WTC11 (cell line): ENCODE measurements at regions not wholly inside any gene's neighbourhood (a gene's known extent, or its start where the extent isn't known, plus 50 kb on each side); places are given as distances from the start of the nearest gene placed in this dataset.
A peak's percentile ranks its signal among the peaks of the same experiment; 100 is the strongest.

ENCODE experiments used
- ATAC-seq: fragments of 200-7000 bp; cut with Tn5 transposase; 2 replicates; pipeline ENCODE4 v1.10.0; 2021; ENCODE audit warnings: mild to moderate bottlenecking, moderate library complexity
- CTCF ChIA-PET: fragments of 300-600 bp; sonication (Branson Sonifier 250); formaldehyde crosslinking; loops from one replicate; lab custom pipeline; 2021; ENCODE audit warnings: antibody characterized with exemption; lab: Charles Lee
- POLR2A ChIA-PET: fragments of 350-600 bp; sonication (Branson Sonifier 250); formaldehyde crosslinking; loops from one replicate; lab custom pipeline; 2021; ENCODE audit warnings: antibody characterized with exemption; lab: Charles Lee
- DNase-seq: peaks from one replicate; pipeline ENCODE4 v3.0.0; 2021; ENCODE audit warnings: low spot score
- H3K27ac Mint-ChIP-seq: 2 replicates; pipeline ENCODE4 v1.8.0; 2021; ENCODE audit warnings: mixed read lengths
- H3K27me3 Mint-ChIP-seq: 2 replicates; pipeline ENCODE4 v1.8.0; 2021; ENCODE audit warnings: low read depth, mild to moderate bottlenecking, moderate library complexity, mixed read lengths
- H3K36me3 Mint-ChIP-seq: 2 replicates; pipeline ENCODE4 v1.8.0; 2021; ENCODE audit warnings: mixed read lengths
- H3K4me1 Mint-ChIP-seq: 2 replicates; pipeline ENCODE4 v1.8.0; 2022; ENCODE audit warnings: mixed read lengths
- H3K4me3 Mint-ChIP-seq: 2 replicates; pipeline ENCODE4 v1.8.0; 2021; ENCODE audit warnings: mild to moderate bottlenecking, moderate library complexity, mixed read lengths
- H3K9me3 Mint-ChIP-seq: 2 replicates; pipeline ENCODE4 v1.8.0; 2021; ENCODE audit warnings: mixed read lengths
- AR ChIP-seq: fragments of 250-450 bp; sonication (Bioruptor Pico); IDR thresholded peaks from 2 replicates; pipeline ENCODE4 v1.9.0; 2021; ENCODE audit warnings: mild to moderate bottlenecking
- CREB1 ChIP-seq: sonication (generic); formaldehyde crosslinking; IDR thresholded peaks from 2 replicates; pipeline ENCODE4 v1.8.0; 2023; ENCODE audit warnings: mild to moderate bottlenecking, missing genetic modification reagents
- FOXK1 ChIP-seq: sonication (generic); formaldehyde crosslinking; IDR thresholded peaks from 2 replicates; pipeline ENCODE4 v1.8.0; 2022; ENCODE audit warnings: mild to moderate bottlenecking, moderate library complexity, missing genetic modification reagents
- GABPB1 ChIP-seq: sonication (generic); formaldehyde crosslinking; IDR thresholded peaks from 2 replicates; pipeline ENCODE4 v1.8.1; 2023; ENCODE audit warnings: mild to moderate bottlenecking, missing genetic modification reagents
- HMGA2 ChIP-seq: fragments of 250-450 bp; sonication (Bioruptor Pico); IDR thresholded peaks from 2 replicates; pipeline ENCODE4 v1.4.0; 2021; ENCODE audit warnings: mild to moderate bottlenecking, moderate library complexity
- MYBL2 ChIP-seq: sonication (generic); formaldehyde crosslinking; IDR thresholded peaks from 2 replicates; pipeline ENCODE4 v1.8.1; 2023; ENCODE audit warnings: mild to moderate bottlenecking, moderate library complexity, missing genetic modification reagents
- NR1H2 ChIP-seq: sonication (generic); formaldehyde crosslinking; IDR thresholded peaks from 2 replicates; pipeline ENCODE4 v1.9.0; 2021; ENCODE audit warnings: mild to moderate bottlenecking, moderate library complexity, missing genetic modification reagents
- PRDM15 ChIP-seq: sonication (generic); formaldehyde crosslinking; IDR thresholded peaks from 2 replicates; pipeline ENCODE4 v1.8.0; 2022; ENCODE audit warnings: missing genetic modification reagents
- SOX15 ChIP-seq: fragments of 250-450 bp; sonication (Bioruptor Pico); IDR thresholded peaks from 2 replicates; pipeline ENCODE4 v1.9.0; 2021; ENCODE audit warnings: mild to moderate bottlenecking
- TP53 ChIP-seq: sonication (generic); formaldehyde crosslinking; IDR thresholded peaks from 2 replicates; pipeline ENCODE4 v1.8.1; 2023; ENCODE audit warnings: mild to moderate bottlenecking, missing genetic modification reagents
- ZNF121 ChIP-seq: sonication (generic); formaldehyde crosslinking; IDR thresholded peaks from 2 replicates; pipeline ENCODE4 v1.8.0; 2023; ENCODE audit warnings: missing genetic modification reagents
- ZNF671 ChIP-seq: fragments of 250-450 bp; sonication (Bioruptor Pico); IDR thresholded peaks from 2 replicates; pipeline ENCODE4 v1.8.0; 2021; ENCODE audit warnings: mild to moderate bottlenecking
- ZSCAN18 ChIP-seq: fragments of 250-450 bp; sonication (Bioruptor Pico); IDR thresholded peaks from 2 replicates; pipeline ENCODE4 v2.1.2; 2022; ENCODE audit warnings: mild to moderate bottlenecking, moderate library complexity
- TF ChIP-seq, protein P1 (sequence below): sonication (generic); formaldehyde crosslinking; IDR thresholded peaks from 2 replicates; pipeline ENCODE4 v1.8.1; 2023; ENCODE audit warnings: mild to moderate bottlenecking, missing genetic modification reagents, moderate library complexity
- TF ChIP-seq, protein P2 (sequence below): fragments of 250-450 bp; sonication (Bioruptor Pico); IDR thresholded peaks from 2 replicates; pipeline ENCODE4 v1.9.0; 2021; ENCODE audit warnings: moderate library complexity, mild to moderate bottlenecking, inconsistent platforms, borderline replicate concordance
- TF ChIP-seq, protein P3 (sequence below): sonication (generic); formaldehyde crosslinking; IDR thresholded peaks from 2 replicates; pipeline ENCODE4 v1.8.1; 2022; ENCODE audit warnings: missing genetic modification reagents, borderline replicate concordance

- ChIA-PET CTCF (interaction anchor here (0.8 kb wide), 1 partner anchor 17 kb away, joined by 3 read pairs; no protein-coding TSS in a partner anchor), POLR2A (interaction anchor here (0.5 kb wide), 1 partner anchor 22 kb away, joined by 5 read pairs; no protein-coding TSS in a partner anchor)
- H3K4me3 Mint-ChIP-seq, result no peak overlapping the region
- no peak for TF ChIP-seq ZNF121 (CRISPR knock-in tag)
- TF ChIP-seq, protein P1, sequence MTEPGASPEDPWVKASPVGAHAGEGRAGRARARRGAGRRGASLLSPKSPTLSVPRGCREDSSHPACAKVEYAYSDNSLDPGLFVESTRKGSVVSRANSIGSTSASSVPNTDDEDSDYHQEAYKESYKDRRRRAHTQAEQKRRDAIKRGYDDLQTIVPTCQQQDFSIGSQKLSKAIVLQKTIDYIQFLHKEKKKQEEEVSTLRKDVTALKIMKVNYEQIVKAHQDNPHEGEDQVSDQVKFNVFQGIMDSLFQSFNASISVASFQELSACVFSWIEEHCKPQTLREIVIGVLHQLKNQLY (CRISPR knock-in tag), result no peak
- no peak for TF ChIP-seq AR
- no peak for TF ChIP-seq ZSCAN18 (CRISPR knock-in tag)
- TF ChIP-seq, protein P2, sequence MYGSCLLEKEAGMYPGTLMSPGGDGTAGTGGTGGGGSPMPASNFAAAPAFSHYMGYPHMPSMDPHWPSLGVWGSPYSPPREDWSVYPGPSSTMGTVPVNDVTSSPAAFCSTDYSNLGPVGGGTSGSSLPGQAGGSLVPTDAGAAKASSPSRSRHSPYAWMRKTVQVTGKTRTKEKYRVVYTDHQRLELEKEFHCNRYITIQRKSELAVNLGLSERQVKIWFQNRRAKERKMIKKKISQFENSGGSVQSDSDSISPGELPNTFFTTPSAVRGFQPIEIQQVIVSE, result no peak
- no peak for TF ChIP-seq ZNF671
- TF ChIP-seq NR1H2 (CRISPR knock-in tag), result no peak
- TF ChIP-seq HMGA2 (CRISPR knock-in tag), result no peak
- TF ChIP-seq, protein P3, sequence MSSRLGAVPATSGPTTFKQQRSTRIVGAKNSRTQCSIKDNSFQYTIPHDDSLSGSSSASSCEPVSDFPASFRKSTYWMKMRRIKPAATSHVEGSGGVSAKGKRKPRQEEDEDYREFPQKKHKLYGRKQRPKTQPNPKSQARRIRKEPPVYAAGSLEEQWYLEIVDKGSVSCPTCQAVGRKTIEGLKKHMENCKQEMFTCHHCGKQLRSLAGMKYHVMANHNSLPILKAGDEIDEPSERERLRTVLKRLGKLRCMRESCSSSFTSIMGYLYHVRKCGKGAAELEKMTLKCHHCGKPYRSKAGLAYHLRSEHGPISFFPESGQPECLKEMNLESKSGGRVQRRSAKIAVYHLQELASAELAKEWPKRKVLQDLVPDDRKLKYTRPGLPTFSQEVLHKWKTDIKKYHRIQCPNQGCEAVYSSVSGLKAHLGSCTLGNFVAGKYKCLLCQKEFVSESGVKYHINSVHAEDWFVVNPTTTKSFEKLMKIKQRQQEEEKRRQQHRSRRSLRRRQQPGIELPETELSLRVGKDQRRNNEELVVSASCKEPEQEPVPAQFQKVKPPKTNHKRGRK, result no peak
- TF ChIP-seq PRDM15 (CRISPR knock-in tag), result no peak
- no peak for TF ChIP-seq CREB1 (CRISPR knock-in tag)
- TF ChIP-seq FOXK1 (CRISPR knock-in tag), result no peak
- TF ChIP-seq GABPB1, result no peak
- TF ChIP-seq MYBL2 (CRISPR knock-in tag), result no peak
- no peak for TF ChIP-seq SOX15 (CRISPR knock-in tag)
- TF ChIP-seq TP53 (CRISPR knock-in tag), result no peak
- H3K4me1 Mint-ChIP-seq, result peaks cover 36% of the 10 kb centered on the region
- ATAC-seq (peak; percentile 65), DNase-seq (no peak)
- no peaks in the 10 kb centered on the region for H3K9me3 Mint-ChIP-seq
- H3K36me3 Mint-ChIP-seq, result no peaks in the 10 kb centered on the region
- H3K27me3 Mint-ChIP-seq, result peaks cover 11% of the 10 kb centered on the region
- H3K27ac Mint-ChIP-seq, result no peak overlapping the region; the same call in 1 of the 2 replicates
These were observed 79.7 kb upstream of the APCDD1 start for GRCh38 chr18:10374636-10375293.
